HEK293 (cell line): ENCODE measurements at regions not wholly inside any gene's neighbourhood (a gene's known extent, or its start where the extent isn't known, plus 50 kb on each side); places are given as distances from the start of the nearest gene placed in this dataset.
A peak's percentile ranks its signal among the peaks of the same experiment; 100 is the strongest.
"Not testable (repeated sequence)": the region's sequence is repeated elsewhere in the genome, so short reads cannot be mapped to it uniquely, and the experiment has no call there.

ENCODE experiments used
- CTCF ChIA-PET: fragments of 350-600 bp; formaldehyde crosslinking; extraction: SDS; loops from one replicate; lab custom pipeline; 2021; ENCODE audit warnings: antibody characterized with exemption; lab: Yijun Ruan, JAX
- POLR2A ChIA-PET: fragments of 300-600 bp; formaldehyde crosslinking; extraction: SDS; loops from one replicate; lab custom pipeline; 2020; ENCODE audit warnings: antibody characterized with exemption, inconsistent platforms; lab: Yijun Ruan, JAX
- H3K27ac ChIP-seq: fragments of 200-500 bp; sonication (Bioruptor generic); 2 replicates; pipeline ENCODE4 v1.5.1; 2014; ENCODE audit warnings: low read depth, low read length, control low read depth, inconsistent platforms; ENCODE audit errors: extremely low read depth
- H3K36me3 ChIP-seq, 2 experiments: fragments of 200-500 bp in 1 of 2; sonication (Bioruptor generic) in 1 of 2; 1 replicate in 1 of 2; 2 replicates in 1 of 2; pipeline ENCODE4 v1.5.1; 2014 to 2017; ENCODE audit warnings: inconsistent platforms in 2 of 2, low read length in 2 of 2; ENCODE audit not compliant: control insufficient read depth in 2 of 2, insufficient read depth in 1 of 2
- H3K4me1 ChIP-seq: fragments of 200-500 bp; sonication (Bioruptor generic); 2 replicates; pipeline ENCODE4 v1.5.1; 2014; ENCODE audit warnings: mild to moderate bottlenecking, low read length, inconsistent platforms; ENCODE audit not compliant: control insufficient read depth, insufficient read depth
- H3K4me3 ChIP-seq: 2 replicates; pipeline ENCODE4 v1.5.1; 2011; ENCODE audit warnings: low read depth, mild to moderate bottlenecking, control low read depth, low read length, moderate library complexity
- H3K9me3 ChIP-seq: fragments of 200-500 bp; sonication (Bioruptor generic); 2 replicates; pipeline ENCODE4 v1.5.1; 2014; ENCODE audit warnings: low read depth, low read length, inconsistent platforms; ENCODE audit not compliant: control insufficient read depth, insufficient read depth
- KLF8 ChIP-seq: fragments of 450-650 bp; formaldehyde crosslinking; IDR thresholded peaks from 2 replicates; pipeline ENCODE4 v1.5.1; 2016; ENCODE audit warnings: missing biosample characterization, missing genetic modification characterization
- ZBTB8A ChIP-seq: fragments of 450-650 bp; formaldehyde crosslinking; IDR thresholded peaks from 2 replicates; pipeline ENCODE4 v1.5.1; 2016; ENCODE audit warnings: missing biosample characterization, missing genetic modification characterization
- ZNF140 ChIP-seq: fragments of 450-650 bp; formaldehyde crosslinking; IDR thresholded peaks from 2 replicates; pipeline ENCODE4 v1.5.1; 2016; ENCODE audit warnings: missing biosample characterization, missing genetic modification characterization
- ZNF202 ChIP-seq: fragments of 450-650 bp; formaldehyde crosslinking; IDR thresholded peaks from 2 replicates; pipeline ENCODE4 v1.5.1; 2016; ENCODE audit warnings: missing biosample characterization, missing genetic modification characterization, borderline replicate concordance
- ZNF266 ChIP-seq: fragments of 450-650 bp; formaldehyde crosslinking; IDR thresholded peaks from 2 replicates; pipeline ENCODE4 v1.5.1; 2016; ENCODE audit warnings: missing biosample characterization, missing genetic modification characterization, low read depth
- ZNF292 ChIP-seq: fragments of 450-650 bp; formaldehyde crosslinking; IDR thresholded peaks from 2 replicates; pipeline ENCODE4 v1.5.1; 2016; ENCODE audit warnings: low read depth, missing biosample characterization, missing genetic modification characterization, borderline replicate concordance
- ZNF354C ChIP-seq: fragments of 450-650 bp; formaldehyde crosslinking; IDR thresholded peaks from 2 replicates; pipeline ENCODE4 v1.5.1; 2016; ENCODE audit warnings: missing biosample characterization, missing genetic modification characterization, low read depth, borderline replicate concordance
- ZNF426 ChIP-seq: fragments of 450-650 bp; formaldehyde crosslinking; IDR thresholded peaks from 2 replicates; pipeline ENCODE4 v1.5.1; 2017; ENCODE audit warnings: missing biosample characterization, missing genetic modification characterization, mild to moderate bottlenecking, inconsistent platforms, moderate library complexity
- ZNF433 ChIP-seq: fragments of 450-650 bp; formaldehyde crosslinking; IDR thresholded peaks from 2 replicates; pipeline ENCODE4 v1.5.1; 2016; ENCODE audit warnings: missing biosample characterization, missing genetic modification characterization, low read depth
- ZNF510 ChIP-seq: fragments of 450-650 bp; formaldehyde crosslinking; IDR thresholded peaks from 2 replicates; pipeline ENCODE4 v1.5.1; 2018; ENCODE audit warnings: mild to moderate bottlenecking, missing genetic modification characterization, missing biosample characterization; ENCODE audit not compliant: insufficient replicate concordance
- ZNF560 ChIP-seq: fragments of 450-650 bp; formaldehyde crosslinking; IDR thresholded peaks from 2 replicates; pipeline ENCODE4 v1.5.1; 2017; ENCODE audit warnings: missing biosample characterization, missing genetic modification characterization, borderline replicate concordance
- ZNF623 ChIP-seq: fragments of 450-650 bp; formaldehyde crosslinking; IDR thresholded peaks from 2 replicates; pipeline ENCODE4 v1.5.1; 2016; ENCODE audit warnings: missing biosample characterization, missing genetic modification characterization
- ZNF660 ChIP-seq: fragments of 450-650 bp; IDR thresholded peaks from 2 replicates; pipeline ENCODE4 v1.5.1; 2018; ENCODE audit warnings: missing biosample characterization, mild to moderate bottlenecking, missing genetic modification characterization
- TF ChIP-seq, protein P1 (sequence below): fragments of 450-650 bp; formaldehyde crosslinking; IDR thresholded peaks from 2 replicates; pipeline ENCODE4 v1.5.1; 2017; ENCODE audit warnings: missing biosample characterization, missing genetic modification characterization
- TF ChIP-seq, protein P2 (sequence below): fragments of 450-650 bp; formaldehyde crosslinking; IDR thresholded peaks from 2 replicates; pipeline ENCODE4 v1.5.1; 2016; ENCODE audit warnings: missing biosample characterization, missing genetic modification characterization
- TF ChIP-seq, protein P3 (sequence below): fragments of 450-650 bp; formaldehyde crosslinking; conservative IDR thresholded peaks from 2 replicates; pipeline ENCODE4 v1.5.1; 2016; ENCODE audit warnings: low read depth, missing biosample characterization, missing genetic modification characterization
- TF ChIP-seq, protein P4 (sequence below): fragments of 450-650 bp; formaldehyde crosslinking; IDR thresholded peaks from 2 replicates; pipeline ENCODE4 v1.5.1; 2016; ENCODE audit warnings: missing biosample characterization, missing genetic modification characterization
- TF ChIP-seq, protein P5 (sequence below): fragments of 450-650 bp; formaldehyde crosslinking; conservative IDR thresholded peaks from 2 replicates; pipeline ENCODE4 v1.5.1; 2016; ENCODE audit warnings: low read depth, missing biosample characterization, missing genetic modification characterization

DNA sequence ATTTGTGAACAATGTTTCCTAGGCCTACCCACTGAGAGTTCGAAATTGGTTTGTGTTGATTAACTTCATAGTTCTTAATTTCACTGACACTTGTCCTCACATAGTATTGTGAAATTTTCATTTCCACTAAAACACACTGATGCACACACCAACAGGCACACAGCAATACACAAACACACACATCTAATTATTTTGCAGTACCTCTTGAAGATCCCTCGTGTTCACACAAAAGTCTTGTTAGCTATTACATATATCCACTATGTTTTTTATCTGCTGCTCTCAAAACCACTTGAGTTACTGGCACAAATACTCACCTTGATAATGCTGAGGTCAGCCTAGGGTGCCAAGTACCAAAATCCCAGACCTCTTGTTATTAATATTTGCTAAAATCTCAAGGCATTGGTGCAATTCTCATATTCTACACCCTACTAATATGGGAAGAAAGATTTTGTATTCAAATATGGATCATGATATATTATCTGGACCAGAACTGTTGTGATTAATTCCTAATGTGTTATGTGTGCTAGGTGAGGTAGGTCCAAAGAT is 767.4 kb upstream of the CDH10 start:
- ChIA-PET CTCF (no interaction called here), POLR2A (no interaction called here)
- TF ChIP-seq ZNF560 (tag by site-specific recombination) (no peak), KLF8 (tag by site-specific recombination) (no peak), ZNF660 (tag by site-specific recombination) (no peak)
- TF ChIP-seq, protein P1, sequence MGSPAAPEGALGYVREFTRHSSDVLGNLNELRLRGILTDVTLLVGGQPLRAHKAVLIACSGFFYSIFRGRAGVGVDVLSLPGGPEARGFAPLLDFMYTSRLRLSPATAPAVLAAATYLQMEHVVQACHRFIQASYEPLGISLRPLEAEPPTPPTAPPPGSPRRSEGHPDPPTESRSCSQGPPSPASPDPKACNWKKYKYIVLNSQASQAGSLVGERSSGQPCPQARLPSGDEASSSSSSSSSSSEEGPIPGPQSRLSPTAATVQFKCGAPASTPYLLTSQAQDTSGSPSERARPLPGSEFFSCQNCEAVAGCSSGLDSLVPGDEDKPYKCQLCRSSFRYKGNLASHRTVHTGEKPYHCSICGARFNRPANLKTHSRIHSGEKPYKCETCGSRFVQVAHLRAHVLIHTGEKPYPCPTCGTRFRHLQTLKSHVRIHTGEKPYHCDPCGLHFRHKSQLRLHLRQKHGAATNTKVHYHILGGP (tag by site-specific recombination) = no peak
- Histone ChIP-seq H3K4me1 (no peaks in the 10 kb centered on the region), H3K4me3 (no peak overlapping the region), H3K36me3 (no peaks in the 10 kb centered on the region), H3K9me3 (no peaks in the 10 kb centered on the region), H3K27ac (no peak overlapping the region)

DNA sequence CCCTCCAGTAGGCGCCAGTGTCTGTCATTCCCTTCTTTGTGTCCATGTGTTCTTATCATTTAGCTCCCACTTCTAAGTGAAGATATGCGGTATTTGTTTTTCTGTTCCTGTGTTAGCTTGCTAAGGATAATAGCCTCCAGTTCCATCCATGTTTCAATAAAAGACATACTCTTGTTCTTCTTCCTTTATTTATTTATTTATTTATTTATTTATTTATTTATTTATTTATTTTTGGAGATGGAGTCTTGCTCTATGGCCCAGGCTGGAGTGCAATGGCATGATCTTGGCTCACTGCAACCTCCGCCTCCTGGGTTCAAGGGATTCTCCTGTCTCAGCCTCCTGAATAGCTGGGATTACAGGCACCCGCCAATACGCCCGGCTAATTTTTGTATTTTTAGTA is 762.6 kb upstream of the CDH10 start:
- H3K4me3 ChIP-seq, H3K4me1 ChIP-seq, H3K27ac ChIP-seq, H3K36me3 ChIP-seq, H3K9me3 ChIP-seq, CTCF ChIA-PET, POLR2A ChIA-PET: not testable (repeated sequence)
- TF ChIP-seq ZNF354C (tag by site-specific recombination) = 0 out of 2 replicates have a peak, but pooled peaks have one; percentile 59
- TF ChIP-seq ZNF266 (tag by site-specific recombination) = peak; percentile 62; the same call in 1 of the 2 replicates
- peak; percentile 65 for TF ChIP-seq ZNF426 (tag by site-specific recombination)
- peak; percentile 50; the same call in 1 of the 2 replicates for TF ChIP-seq ZNF140 (tag by site-specific recombination)
- TF ChIP-seq, protein P2, sequence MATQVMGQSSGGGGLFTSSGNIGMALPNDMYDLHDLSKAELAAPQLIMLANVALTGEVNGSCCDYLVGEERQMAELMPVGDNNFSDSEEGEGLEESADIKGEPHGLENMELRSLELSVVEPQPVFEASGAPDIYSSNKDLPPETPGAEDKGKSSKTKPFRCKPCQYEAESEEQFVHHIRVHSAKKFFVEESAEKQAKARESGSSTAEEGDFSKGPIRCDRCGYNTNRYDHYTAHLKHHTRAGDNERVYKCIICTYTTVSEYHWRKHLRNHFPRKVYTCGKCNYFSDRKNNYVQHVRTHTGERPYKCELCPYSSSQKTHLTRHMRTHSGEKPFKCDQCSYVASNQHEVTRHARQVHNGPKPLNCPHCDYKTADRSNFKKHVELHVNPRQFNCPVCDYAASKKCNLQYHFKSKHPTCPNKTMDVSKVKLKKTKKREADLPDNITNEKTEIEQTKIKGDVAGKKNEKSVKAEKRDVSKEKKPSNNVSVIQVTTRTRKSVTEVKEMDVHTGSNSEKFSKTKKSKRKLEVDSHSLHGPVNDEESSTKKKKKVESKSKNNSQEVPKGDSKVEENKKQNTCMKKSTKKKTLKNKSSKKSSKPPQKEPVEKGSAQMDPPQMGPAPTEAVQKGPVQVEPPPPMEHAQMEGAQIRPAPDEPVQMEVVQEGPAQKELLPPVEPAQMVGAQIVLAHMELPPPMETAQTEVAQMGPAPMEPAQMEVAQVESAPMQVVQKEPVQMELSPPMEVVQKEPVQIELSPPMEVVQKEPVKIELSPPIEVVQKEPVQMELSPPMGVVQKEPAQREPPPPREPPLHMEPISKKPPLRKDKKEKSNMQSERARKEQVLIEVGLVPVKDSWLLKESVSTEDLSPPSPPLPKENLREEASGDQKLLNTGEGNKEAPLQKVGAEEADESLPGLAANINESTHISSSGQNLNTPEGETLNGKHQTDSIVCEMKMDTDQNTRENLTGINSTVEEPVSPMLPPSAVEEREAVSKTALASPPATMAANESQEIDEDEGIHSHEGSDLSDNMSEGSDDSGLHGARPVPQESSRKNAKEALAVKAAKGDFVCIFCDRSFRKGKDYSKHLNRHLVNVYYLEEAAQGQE (tag by site-specific recombination) = peak; percentile 62; the same call in 1 of the 2 replicates
- 0 out of 2 replicates have a peak, but pooled peaks have one; percentile 29 for TF ChIP-seq ZBTB8A (tag by site-specific recombination)
- peak; percentile 66; the same call in 1 of the 2 replicates for TF ChIP-seq ZNF202 (tag by site-specific recombination)
- TF ChIP-seq, protein P3, sequence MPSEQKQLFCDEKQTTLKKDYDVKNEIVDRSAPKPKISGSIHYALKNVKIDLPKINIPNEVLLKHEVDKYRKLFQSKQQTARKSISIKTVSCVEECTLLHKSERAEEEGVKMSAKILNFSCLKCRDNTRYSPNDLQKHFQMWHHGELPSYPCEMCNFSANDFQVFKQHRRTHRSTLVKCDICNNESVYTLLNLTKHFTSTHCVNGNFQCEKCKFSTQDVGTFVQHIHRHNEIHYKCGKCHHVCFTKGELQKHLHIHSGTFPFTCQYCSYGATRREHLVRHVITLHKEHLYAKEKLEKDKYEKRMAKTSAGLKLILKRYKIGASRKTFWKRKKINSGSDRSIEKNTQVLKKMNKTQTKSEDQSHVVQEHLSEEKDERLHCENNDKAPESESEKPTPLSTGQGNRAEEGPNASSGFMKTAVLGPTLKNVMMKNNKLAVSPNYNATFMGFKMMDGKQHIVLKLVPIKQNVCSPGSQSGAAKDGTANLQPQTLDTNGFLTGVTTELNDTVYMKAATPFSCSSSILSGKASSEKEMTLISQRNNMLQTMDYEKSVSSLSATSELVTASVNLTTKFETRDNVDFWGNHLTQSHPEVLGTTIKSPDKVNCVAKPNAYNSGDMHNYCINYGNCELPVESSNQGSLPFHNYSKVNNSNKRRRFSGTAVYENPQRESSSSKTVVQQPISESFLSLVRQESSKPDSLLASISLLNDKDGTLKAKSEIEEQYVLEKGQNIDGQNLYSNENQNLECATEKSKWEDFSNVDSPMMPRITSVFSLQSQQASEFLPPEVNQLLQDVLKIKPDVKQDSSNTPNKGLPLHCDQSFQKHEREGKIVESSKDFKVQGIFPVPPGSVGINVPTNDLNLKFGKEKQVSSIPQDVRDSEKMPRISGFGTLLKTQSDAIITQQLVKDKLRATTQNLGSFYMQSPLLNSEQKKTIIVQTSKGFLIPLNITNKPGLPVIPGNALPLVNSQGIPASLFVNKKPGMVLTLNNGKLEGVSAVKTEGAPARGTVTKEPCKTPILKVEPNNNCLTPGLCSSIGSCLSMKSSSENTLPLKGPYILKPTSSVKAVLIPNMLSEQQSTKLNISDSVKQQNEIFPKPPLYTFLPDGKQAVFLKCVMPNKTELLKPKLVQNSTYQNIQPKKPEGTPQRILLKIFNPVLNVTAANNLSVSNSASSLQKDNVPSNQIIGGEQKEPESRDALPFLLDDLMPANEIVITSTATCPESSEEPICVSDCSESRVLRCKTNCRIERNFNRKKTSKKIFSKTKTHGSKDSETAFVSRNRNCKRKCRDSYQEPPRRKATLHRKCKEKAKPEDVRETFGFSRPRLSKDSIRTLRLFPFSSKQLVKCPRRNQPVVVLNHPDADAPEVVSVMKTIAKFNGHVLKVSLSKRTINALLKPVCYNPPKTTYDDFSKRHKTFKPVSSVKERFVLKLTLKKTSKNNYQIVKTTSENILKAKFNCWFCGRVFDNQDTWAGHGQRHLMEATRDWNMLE (tag by site-specific recombination) = peak; percentile 81
- TF ChIP-seq, protein P4, sequence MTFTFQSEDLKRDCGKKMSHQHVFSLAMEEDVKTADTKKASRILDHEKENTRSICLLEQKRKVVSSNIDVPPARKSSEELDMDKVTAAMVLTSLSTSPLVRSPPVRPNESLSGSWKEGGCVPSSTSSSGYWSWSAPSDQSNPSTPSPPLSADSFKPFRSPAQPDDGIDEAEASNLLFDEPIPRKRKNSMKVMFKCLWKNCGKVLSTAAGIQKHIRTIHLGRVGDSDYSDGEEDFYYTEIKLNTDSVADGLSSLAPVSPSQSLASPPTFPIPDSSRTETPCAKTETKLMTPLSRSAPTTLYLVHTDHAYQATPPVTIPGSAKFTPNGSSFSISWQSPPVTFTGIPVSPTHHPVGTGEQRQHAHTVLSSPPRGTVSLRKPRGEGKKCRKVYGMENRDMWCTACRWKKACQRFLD (tag by site-specific recombination) = 0 out of 2 replicates have a peak, but pooled peaks have one; percentile 8
- TF ChIP-seq ZNF623 (tag by site-specific recombination) = peak; percentile 53
- TF ChIP-seq ZNF433 = peak; percentile 35; the same call in 1 of the 2 replicates
- TF ChIP-seq ZNF510 (tag by site-specific recombination) = peak; percentile 48
- TF ChIP-seq ZNF292 = peak; percentile 35; the same call in 1 of the 2 replicates
- TF ChIP-seq, protein P5, sequence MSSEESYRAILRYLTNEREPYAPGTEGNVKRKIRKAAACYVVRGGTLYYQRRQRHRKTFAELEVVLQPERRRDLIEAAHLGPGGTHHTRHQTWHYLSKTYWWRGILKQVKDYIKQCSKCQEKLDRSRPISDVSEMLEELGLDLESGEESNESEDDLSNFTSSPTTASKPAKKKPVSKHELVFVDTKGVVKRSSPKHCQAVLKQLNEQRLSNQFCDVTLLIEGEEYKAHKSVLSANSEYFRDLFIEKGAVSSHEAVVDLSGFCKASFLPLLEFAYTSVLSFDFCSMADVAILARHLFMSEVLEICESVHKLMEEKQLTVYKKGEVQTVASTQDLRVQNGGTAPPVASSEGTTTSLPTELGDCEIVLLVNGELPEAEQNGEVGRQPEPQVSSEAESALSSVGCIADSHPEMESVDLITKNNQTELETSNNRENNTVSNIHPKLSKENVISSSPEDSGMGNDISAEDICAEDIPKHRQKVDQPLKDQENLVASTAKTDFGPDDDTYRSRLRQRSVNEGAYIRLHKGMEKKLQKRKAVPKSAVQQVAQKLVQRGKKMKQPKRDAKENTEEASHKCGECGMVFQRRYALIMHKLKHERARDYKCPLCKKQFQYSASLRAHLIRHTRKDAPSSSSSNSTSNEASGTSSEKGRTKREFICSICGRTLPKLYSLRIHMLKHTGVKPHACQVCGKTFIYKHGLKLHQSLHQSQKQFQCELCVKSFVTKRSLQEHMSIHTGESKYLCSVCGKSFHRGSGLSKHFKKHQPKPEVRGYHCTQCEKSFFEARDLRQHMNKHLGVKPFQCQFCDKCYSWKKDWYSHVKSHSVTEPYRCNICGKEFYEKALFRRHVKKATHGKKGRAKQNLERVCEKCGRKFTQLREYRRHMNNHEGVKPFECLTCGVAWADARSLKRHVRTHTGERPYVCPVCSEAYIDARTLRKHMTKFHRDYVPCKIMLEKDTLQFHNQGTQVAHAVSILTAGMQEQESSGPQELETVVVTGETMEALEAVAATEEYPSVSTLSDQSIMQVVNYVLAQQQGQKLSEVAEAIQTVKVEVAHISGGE (tag by site-specific recombination) = peak; percentile 73
- TF ChIP-seq ZNF560 (tag by site-specific recombination) = 0 out of 2 replicates have a peak, but pooled peaks have one; percentile 25
